NCI-H187 (cell line): ENCODE measurements at regions not wholly inside any gene's neighbourhood (a gene's known extent, or its start where the extent isn't known, plus 50 kb on each side); places are given as distances from the start of the nearest gene placed in this dataset.
"Not testable (repeated sequence)": the region's sequence is repeated elsewhere in the genome, so short reads cannot be mapped to it uniquely, and the experiment has no call there.

ENCODE experiments used
- DNase-seq, 2 experiments: peaks; one replicate each; lab custom pipeline; 2025; lab: John Stamatoyannopoulos, UW

DNA sequence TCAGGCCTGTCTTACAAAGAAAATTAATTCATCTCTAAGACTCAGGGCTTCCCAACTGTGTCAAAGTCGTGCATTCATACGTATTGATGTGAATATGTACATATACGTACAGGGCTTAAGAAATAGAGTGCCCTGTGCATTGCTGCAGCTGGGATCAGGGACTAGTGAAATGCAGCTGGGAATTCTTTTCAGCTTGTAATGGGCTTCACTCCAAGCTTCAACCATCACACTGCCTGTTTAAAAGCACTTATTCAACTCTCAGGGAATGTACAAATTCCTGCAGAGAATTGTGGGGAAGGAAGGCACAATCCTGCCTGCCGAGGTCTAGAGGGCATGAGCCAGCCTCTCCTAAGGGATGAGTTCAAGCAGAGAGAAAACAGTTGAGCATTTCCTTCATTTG lies 59.6 kb upstream of the MAN2A1 start:
- no peak for DNase-seq

DNA sequence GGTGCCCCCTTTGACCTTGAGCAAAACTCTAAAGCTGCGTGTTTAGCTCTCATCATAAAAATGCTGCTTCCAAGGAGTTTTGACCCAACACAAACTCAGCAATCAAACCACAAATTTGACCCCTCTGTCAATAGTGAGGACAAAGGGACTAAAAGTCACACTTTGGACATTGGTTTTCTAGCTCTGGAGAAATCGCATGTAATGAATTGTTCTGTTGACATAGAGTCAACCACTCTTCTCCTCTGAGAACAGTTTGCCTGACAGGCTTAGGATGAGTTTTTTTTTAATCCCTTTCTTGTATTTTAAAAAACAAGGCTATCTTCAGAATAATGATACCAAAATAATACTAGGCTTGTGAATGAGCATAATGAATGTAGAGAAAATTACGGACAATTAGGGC lies 61.1 kb upstream of the MAN2A1 start:
- no peak for DNase-seq

DNA sequence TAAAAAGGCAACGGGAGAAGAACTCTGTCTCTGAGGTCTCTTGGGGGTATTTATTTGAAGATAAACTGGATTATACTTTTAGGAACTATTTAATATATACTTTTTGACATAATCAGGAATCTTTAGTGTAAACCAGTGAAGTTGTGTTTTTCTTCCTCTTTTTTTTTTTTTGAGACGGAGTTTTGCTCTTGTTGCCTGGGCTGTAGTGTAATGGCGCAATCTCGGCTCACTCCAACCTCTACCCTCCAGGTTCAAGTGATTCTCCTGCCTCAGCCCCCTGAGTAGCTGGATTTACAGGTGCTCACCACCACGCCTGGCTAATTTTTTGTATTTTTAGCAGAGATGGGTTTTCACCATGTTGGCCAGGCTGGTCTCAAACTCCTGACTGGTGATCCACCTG lies 68.5 kb upstream of the MAN2A1 start:
- not testable (repeated sequence) for DNase-seq

DNA sequence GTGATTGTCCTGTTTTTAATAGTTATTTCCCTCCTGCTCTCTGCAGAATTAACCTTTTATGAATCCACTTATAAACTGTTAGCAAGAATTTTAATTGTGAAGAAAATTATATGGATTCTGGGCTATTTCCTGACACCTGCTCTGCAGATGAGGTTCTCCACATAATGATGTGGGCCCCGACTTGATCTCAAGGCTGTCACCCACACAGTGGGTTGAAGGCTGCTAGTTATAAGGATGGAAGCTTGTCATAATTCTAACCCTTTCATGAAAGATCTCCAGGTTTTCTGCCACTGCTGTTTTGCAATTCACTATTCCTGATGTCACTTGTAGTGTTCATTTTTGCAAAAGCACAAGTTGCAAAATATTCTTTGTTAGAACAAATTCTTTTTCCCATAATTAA lies 69.1 kb upstream of the MAN2A1 start:
- DNase-seq = no peak

DNA sequence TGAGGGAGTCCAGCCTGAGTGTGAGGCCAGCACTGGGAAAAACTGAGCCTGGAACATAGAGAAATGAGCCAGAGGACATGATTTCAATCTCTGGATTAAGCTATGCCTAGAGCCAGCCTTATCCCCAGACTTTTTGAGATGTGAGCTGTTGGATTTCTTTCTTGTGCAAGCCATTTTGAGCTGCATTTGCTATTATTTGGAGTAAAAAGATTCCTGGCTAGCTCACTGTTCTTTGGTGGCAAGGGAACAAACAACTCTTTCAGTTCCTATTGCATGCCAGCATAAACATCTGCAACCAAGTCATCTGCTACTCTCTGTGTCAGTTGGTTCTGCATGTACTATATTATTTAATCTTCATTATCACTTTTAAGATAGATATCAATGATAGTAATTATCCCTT lies 70.1 kb upstream of the MAN2A1 start:
- DNase-seq = no peak

DNA sequence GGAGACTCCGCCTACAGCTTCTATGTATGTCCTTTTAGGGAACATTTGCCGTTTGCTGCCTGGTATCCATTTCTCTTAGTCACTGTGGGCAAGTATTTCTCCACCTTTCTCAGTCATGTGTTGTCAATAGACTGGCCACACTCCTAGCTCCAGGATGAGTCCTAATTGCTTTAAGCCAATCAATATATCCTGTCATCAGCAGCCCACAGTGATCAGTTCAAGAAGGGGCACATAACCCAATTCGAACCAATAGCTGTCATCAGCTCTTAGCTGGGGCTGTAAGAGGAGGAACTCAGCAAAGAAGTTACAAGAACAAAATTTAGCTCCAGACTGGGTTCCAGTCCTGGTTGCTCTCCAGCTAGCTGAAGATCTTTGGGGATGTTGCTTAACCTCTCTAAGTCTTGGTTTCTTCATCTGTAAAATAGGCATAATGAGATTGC lies 70.7 kb upstream of the MAN2A1 start:
- DNase-seq = no peak

DNA sequence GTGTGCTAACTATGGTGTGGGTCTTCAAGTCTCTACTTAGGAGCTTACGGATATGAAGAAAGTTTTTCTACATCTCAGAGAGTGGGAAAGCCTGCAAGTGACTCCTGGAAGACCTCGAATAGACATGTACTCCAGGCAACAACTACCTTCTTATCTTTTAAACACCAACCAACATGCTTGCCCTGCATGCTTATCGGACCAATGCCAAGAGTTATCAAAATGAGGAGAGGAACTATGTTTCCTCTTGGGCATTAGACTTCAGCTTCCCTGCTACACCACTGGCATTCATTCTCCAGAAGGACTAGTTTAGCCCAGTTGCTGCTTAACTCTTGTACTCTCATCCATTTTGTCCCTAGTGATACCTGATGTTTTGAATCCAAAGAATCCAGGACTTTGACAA lies 74.7 kb upstream of the MAN2A1 start:
- no peak for DNase-seq

DNA sequence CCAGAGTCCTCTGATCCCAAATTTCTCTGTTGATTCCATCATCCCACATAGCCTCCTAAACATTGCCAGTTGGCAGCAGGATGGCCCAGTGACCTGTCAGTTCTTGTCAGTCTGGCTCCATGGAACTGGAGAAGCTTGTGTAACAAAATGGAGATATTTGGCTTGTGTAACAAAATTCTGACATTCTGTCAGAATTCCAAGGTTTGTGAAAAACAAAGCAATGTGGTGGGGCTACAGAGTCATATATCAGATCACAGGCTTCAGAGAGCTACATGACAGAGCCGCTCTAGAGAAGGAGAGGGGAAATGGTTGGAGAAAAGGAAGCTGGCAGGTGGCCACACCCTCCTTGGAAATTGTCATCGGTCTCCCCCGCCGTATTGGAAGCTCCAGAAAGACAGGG lies 75.4 kb upstream of the MAN2A1 start:
- DNase-seq = no peak

DNA sequence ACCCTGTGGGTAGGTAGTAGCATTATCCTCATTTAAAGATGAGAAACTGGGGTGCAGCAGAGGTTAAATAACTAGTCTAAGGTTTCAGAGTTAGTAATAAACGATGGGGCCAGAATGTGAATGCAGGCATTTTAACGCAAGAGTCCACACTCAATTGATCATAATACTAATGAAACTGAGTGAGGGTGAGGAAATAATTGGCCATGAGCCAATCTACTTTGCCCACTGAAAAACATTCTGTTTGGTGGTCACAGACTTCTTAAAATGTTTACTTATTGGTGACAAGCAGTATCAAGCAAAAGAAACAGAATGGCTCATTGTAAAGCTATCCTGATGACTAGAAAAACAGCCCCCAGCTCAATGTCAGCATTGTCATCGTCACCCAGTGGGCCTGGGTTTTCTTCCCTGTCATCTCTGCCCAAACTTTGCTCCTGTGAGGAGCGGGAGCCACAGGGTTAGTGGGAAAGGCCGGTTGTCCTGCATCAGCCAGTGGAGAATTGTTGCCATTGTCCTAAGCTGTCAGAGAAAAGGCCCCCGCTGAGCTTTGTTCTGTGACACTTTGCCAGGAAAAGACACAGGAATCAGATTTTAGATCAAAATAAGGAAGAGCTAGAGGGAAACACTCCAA lies 77.3 kb upstream of the MAN2A1 start:
- DNase-seq = no peak

DNA sequence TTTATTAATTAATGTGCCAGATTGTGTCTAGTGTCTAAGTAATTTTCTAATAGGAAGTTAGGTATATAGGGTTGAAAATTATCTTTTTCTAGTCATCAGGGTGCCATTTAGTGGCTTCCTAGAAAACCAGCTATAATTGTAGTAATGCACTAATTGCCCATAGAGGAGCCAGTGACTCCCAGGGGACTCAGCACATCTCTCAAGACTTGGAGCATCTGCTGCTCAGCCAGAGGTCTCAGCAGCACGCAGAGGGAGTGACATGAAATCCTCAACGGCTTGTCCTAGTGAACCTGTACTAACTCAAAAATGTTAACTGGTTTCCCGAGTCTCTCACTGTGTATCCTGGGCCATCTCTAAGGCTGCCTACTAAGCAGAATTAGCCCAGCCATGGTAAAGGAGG lies 78.2 kb upstream of the MAN2A1 start:
- DNase-seq = no peak

DNA sequence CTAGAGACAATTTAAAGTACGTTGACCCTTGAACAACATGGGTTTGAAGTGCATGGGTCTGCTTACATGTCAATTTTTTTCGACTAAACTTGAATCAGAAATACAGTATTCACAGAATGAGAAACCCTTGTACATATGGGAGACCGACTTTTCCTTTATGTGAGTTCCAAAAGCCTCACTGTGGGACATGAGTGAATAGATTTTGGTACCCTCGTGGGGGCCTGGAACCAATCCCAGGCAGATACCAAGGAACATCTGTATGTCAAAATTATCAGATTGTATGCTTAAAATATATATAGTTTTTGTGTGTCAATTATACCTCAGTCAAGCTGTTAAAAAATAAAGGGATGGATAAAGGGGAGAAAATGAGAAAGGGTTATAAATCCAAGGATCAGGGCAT lies 78.7 kb upstream of the MAN2A1 start:
- DNase-seq = no peak

DNA sequence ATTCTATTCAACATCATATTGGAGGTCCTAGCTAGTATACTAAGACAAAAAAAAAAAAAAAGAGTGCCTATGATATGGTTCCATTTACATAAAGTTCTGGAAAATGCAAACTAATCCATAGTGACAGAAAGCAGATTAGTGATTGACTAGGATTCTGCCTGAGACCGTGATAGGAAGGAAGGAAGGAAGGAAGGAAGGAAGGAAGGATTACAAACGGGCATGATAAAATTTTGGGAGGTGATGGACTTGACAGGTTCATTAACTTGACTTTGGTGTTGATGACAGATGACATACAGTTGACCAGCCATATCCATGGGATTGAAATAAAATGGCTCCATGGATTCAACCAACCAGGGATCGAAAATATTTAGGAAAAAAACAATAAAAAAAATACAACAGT lies 79.1 kb upstream of the MAN2A1 start:
- no peak for DNase-seq

DNA sequence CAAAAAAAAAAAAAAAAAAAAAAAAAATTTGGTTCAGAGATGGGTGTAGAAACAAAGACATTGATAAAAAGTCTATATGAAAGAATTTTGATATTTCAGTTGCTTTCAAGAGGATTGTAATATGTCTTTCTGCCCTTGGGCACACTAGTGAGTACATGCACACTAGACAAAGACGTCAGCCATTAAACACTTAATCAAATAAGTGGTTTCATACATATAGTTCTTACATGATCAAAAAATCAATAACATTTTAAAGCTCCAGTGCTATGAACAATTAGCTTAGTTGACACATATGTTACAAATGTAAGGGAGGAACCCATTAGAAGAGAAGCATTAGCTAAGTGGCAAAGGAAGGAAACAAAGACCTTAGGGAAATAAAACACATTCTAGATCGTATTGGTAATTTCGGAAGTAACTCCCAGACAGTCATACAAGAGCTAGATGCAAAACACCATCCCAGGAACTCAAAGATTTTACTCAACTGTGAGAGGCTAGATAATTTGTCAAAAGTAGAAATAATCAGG lies 84.5 kb upstream of the MAN2A1 start:
- no peak for DNase-seq

DNA sequence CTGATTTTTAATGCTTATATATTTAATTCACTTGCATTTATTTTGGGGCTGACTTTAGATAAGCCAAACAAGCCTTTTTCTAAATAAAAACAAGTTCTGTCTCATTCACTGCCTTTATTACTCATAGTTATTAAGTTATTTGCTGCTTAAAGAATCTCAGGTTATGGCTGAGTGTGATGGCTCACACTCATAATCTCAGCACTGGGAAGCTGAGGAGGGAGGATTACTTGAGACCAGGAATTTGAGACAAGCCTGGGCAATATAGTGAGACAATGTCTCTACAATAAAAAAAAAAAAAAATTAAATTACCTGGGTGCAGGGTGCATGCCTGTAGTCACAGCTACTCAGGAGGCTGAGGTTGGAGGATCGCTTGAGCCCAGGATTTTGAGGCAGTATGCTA lies 85.0 kb upstream of the MAN2A1 start:
- DNase-seq = no peak

DNA sequence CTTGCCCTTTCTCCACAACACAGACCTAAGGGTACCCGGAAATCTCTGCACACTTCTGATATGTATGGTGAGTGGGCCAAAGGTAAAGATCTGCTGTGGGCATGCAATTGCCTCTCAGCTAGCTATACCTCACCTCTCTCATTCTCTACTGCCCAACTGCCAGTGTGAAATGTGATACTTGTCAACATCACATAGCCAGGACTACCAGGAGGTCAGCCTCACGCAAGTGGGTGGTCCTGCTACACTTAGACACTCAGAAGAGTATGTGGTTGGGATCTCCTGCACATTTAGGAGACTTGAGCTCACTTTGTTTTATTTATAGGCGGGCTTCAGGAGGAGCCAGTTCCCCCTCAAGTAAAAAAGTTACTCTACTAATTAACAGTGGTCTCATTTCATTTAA lies 88.0 kb upstream of the MAN2A1 start:
- DNase-seq = no peak

DNA sequence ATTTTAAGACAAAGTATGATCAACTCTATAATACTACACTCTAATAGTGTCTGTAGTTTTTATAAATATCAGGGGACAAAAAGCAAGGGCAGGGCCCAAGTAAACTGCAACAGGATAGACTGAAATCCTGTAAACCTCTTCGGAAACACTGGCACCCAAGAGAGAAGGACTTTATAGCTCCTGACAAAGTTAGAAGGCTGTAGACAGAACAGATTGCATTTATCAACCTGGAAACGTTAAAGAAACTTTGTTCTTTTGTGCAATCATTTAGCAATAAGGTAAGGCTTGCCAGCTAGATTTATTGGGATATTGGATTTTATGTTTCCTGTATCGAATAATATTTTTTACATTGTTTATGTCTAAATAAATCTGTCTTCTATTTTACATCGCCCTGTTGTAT lies 91.8 kb upstream of the MAN2A1 start:
- DNase-seq = no peak

DNA sequence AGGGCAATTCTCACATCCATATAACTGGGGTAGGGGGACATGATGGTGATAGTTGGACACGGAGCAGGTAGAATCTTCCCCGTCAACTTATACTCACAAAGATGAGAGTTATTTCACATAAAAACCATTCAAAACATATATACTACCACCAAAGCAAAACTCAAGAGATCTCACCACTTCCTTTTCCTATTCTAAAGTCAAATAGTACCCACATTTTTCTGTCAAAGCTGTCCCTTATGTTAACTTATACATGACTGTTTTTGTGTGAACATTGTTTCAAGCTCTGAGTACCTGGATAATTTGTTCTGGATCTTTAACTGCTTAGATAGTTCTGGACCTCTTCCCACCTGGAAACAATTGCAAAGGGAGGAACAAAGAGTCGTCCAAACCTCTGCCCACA lies 95.5 kb upstream of the MAN2A1 start:
- no peak for DNase-seq

DNA sequence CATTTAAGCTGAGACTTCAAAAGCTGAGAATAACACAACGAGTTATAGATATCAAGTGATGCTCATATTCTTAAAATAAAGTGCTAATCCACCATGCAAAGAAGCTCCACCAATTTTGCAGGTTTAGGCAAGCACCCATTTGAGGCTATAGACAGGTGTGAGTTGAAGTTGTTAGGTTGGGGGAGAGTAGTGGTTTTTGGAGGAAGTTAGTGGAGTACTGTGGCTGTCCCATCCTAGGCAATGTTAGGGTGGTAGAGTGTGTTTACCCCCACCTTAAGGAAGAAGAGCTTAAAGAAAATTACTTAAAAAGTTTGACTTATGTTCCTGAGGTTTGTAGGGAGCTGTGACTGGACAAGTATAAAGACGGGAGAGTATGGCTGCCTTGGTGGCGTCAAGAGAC lies 98.9 kb upstream of the MAN2A1 start:
- DNase-seq = no peak

DNA sequence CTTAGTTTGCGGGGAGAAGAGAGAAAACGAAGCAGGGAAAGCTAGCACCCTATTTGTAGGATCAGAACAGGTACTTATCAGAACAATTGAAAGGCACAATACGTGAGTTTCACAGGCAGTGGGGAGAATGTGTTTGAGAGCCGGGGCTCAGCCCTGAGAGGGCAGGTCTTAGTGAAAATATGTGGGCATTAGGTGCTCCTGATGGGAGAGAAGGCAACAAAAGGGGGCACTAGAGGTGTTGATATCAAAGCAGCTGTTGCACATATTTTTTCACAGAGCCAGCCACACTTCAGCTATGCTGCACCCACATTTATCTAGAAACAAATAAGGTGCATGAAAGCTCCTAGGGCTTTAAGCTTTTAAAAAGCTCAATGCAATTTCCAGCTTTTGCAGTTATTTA lies 99.7 kb upstream of the MAN2A1 start:
- DNase-seq = no peak

DNA sequence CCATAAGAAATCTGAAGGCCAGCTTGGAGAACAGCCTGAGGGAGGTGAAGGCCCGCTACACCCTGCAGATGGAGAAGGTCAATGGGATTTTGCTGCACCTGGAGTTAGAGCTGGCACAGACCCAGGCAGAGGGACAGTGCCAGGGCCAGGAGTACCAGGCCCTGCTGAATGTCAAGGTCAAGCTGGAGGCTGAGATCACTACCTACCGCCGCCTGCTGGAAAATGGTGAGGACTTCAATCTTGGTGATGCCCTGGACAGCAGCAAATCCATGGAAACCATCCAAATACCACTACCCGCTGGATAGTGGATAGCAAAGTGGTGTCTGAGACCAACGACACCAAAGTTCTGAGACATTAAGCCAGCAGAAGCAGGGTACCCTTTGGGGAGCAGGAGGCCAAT lies 100.5 kb upstream of the MAN2A1 start:
- no peak for DNase-seq

DNA sequence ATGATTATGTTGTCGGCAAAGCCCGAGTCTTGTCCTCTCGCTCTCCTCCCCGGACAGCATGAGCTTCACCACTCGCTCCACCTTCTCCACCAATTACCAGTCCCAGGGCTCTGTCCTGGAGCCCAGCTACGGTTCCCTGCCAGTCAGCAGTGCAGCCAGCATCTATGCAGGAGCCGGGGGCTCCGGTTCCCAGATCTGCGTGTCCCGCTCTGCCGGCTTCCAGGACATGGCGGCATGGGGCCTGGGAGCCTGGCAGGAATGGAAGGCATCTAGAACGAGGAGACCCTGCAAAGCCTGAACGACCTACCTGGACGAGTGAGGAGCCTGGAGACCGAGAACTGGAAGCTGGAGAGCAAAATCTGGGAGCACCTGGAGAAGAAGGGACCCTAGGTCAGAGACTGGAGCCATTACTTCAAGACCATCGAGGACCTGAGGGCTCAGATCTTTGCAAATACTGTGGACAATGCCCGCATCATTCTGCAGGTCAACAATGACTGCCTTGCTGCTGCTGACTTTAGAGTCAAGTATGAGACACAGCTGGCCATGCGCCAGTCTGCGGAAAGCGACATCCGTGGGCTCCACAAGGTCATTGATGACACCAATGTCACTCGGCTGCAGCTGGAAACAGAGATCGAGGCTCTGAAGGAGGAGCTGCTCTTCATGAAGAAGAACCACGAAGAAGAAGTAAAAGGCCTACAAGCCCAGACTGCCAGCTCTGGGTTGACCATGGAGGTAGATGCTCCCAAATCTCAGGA lies 101.3 kb upstream of the MAN2A1 start:
- DNase-seq = no peak

DNA sequence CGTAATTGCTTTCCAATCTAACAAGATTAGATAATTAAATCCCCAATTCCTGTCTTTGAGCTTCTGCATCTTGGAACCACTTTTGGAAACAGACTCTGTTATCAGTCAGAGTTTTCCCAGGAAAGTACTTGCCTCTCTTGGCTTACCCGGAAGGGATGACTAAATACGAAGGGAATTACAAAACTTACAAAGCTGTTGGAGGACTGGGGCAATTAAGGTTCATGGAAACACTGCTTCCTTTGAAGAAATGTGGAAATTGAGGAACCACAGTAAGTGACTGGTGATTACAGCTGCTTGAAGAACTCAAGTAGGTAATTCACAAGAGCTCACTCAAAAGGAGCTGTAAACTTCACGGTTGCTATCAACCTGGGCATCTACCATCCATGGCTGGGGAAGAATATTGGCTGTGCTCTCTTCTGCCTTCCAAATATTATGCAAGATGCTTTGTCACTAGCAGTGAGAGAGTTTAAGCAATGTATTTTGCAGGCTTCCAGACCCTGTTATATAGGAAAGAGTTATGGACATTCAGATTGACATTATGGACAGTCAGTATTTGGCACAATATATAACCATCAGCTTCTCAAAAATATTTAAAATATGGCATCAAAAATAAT lies 104.6 kb upstream of the MAN2A1 start:
- no peak for DNase-seq

DNA sequence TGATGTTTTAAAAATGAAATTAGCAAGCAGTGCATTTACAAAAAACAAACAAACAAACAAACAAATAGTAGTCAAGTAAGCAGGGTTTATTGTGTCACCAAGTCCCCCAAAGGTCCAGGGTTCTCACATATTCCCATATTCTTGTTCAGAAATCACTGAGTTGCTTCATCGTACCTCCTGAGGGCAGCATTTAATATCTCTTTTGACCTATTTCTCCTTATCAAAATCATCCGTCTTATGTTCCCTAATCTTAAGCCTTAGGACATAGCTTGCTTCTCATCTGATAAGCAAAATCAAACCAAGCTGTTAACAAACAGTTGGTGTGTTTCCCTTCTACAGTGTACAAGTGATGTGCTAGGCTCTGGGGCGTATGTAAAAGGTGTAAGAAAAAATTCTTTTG lies 109.5 kb upstream of the MAN2A1 start:
- no peak for DNase-seq
